ENCODE measurements at regions not wholly inside any gene's neighbourhood (a gene's known extent, or its start where the extent isn't known, plus 50 kb on each side); places are given as distances from the start of the nearest gene placed in this dataset.

- Histone ChIP-seq H3K27ac (ENCODE audit: control insufficient read depth, insufficient read depth) (no peak overlapping the region), H3K9me3 (replicated peaks; ENCODE audit: control insufficient read depth, insufficient read depth, low read length) (no peaks in the 10 kb centered on the region), H3K36me3 (ENCODE audit: control insufficient read depth in 2 of 2, insufficient read depth in 2 of 2, low read length in 1 of 2) (no peaks in the 10 kb centered on the region), H3K4me3 (no peak overlapping the region), H3K4me1 (ENCODE audit: control insufficient read depth, insufficient read depth, low read length) (no peaks in the 10 kb centered on the region), H3K27me3 (replicated peaks in 1 of 2; ENCODE audit: control insufficient read depth in 2 of 2, insufficient read depth in 2 of 2, low read length in 1 of 2) (no peaks in the 10 kb centered on the region), H3K79me2 (ENCODE audit: control insufficient read depth, insufficient read depth, low read length) (no peaks in the 10 kb centered on the region), H4K20me1 (ENCODE audit: control insufficient read depth, insufficient read depth) (no peaks in the 10 kb centered on the region), H3K9ac (ENCODE audit: control insufficient read depth, insufficient read depth, low read length) (no peak overlapping the region), H2AFZ (ENCODE audit: control insufficient read depth, low read depth, low read length) (no peak overlapping the region), H3K4me2 (ENCODE audit: control insufficient read depth, insufficient read depth) (no peak overlapping the region)
- ChIA-PET CTCF (interaction anchor here (1.1 kb wide), 1 partner anchor 25 kb away, joined by 3 read pairs; no protein-coding TSS in a partner anchor), RAD21 (ENCODE audit: unreplicated experiment) (no interaction called here), POLR2A (no interaction called here), SMC1A (ENCODE audit: uncharacterized antibody, unreplicated experiment) (no interaction called here)
- BruUV-seq (replicated peaks), result no TSS peak
- 14% methylated on average over 4 of the region's 4 CpGs for WGBS (ENCODE audit: insufficient coverage, insufficient replicate concordance, low lambda C conversion rate, missing lambda C conversion rate)
- intact Hi-C loops (cut with micrococcal nuclease; ENCODE audit: unreplicated experiment), result no loop called here
- no peak for DNase-seq (ENCODE audit: low read depth, low spot score)
- TF ChIP-seq ESRRA (IDR thresholded peaks at IDR 0.05; ENCODE audit: low read length) (no peak), RELB (IDR thresholded peaks at IDR 0.05; ENCODE audit: low read depth) (no peak), ZNF592 (IDR thresholded peaks at IDR 0.05) (no peak), YY1 (IDR thresholded peaks at IDR 0.05; ENCODE audit: low read depth, low read length) (no peak)
- FAIRE-seq, result no peak
- in situ Hi-C loops (cut with MboI), result no loop called here
- no peak for ATAC-seq
These were observed 69.2 kb upstream of the DIAPH2 start for GRCh38 chrX:96615448-96615847.

Data from GM12878 (cell line).